Caco-2 (cell line): ENCODE measurements at regions not wholly inside any gene's neighbourhood (a gene's known extent, or its start where the extent isn't known, plus 50 kb on each side); places are given as distances from the start of the nearest gene placed in this dataset.

ENCODE experiments used
- BruUV-seq: library from RNA; stranded (reverse); fragments of 400-500 nt; replicated peaks from 2 replicates; lab custom pipeline; 2021; lab: Mats Ljungman, UMichigan
- CTCF ChIA-PET: fragments of 300-600 bp; sonication (Branson Sonifier 250); formaldehyde crosslinking; loops from one replicate; lab custom pipeline; 2022; ENCODE audit warnings: antibody characterized with exemption; lab: Charles Lee
- POLR2A ChIA-PET: fragments of 300-600 bp; sonication (Branson Sonifier 250); formaldehyde crosslinking; loops from one replicate; lab custom pipeline; 2022; ENCODE audit warnings: antibody characterized with exemption; lab: Charles Lee
- DNase-seq, 2 experiments: peaks; one replicate each; pipeline versions ENCODE4 v3.0.0 to v3.0.0-alpha.2; 2020 to 2022
- H3K27me3 ChIP-seq: replicated peaks from 2 replicates; pipeline ENCODE4 v1.6.0; 2011; ENCODE audit warnings: low read length; ENCODE audit not compliant: control insufficient read depth, insufficient read depth
- H3K36me3 ChIP-seq: 2 replicates; pipeline ENCODE4 v1.5.1; 2011; ENCODE audit warnings: low read length; ENCODE audit not compliant: control insufficient read depth, insufficient read depth
- H3K4me1 ChIP-seq: fragments of 250-450 bp; sonication (Bioruptor Pico); 2 replicates; pipeline ENCODE4 v1.5.1; 2020; ENCODE audit warnings: mild to moderate bottlenecking
- H3K4me3 ChIP-seq: 2 replicates; pipeline ENCODE4 v1.5.1; 2011; ENCODE audit warnings: low read depth, mild to moderate bottlenecking, control low read depth, low read length
- H3K9me3 ChIP-seq: fragments of 250-450 bp; sonication (Bioruptor Pico); 2 replicates; pipeline ENCODE4 v1.5.1; 2020; ENCODE audit warnings: mild to moderate bottlenecking, moderate library complexity
- H3K27ac Mint-ChIP-seq: one replicate; pipeline ENCODE4 v1.8.0; 2022; ENCODE audit warnings: mixed read lengths; ENCODE audit not compliant: unreplicated experiment
- H3K27me3 Mint-ChIP-seq: one replicate; pipeline ENCODE4 v1.8.0; 2022; ENCODE audit warnings: mixed read lengths; ENCODE audit not compliant: insufficient read depth, unreplicated experiment
- H3K36me3 Mint-ChIP-seq: one replicate; pipeline ENCODE4 v1.8.0; 2022; ENCODE audit warnings: mild to moderate bottlenecking, mixed read lengths; ENCODE audit not compliant: insufficient read depth, unreplicated experiment
- H3K4me1 Mint-ChIP-seq: one replicate; pipeline ENCODE4 v1.8.0; 2022; ENCODE audit warnings: low read depth, mixed read lengths; ENCODE audit not compliant: unreplicated experiment
- H3K4me3 Mint-ChIP-seq: one replicate; pipeline ENCODE4 v1.8.0; 2022; ENCODE audit warnings: mild to moderate bottlenecking, moderate library complexity, mixed read lengths; ENCODE audit not compliant: unreplicated experiment
- H3K9me3 Mint-ChIP-seq: one replicate; pipeline ENCODE4 v1.8.0; 2022; ENCODE audit warnings: mixed read lengths; ENCODE audit not compliant: unreplicated experiment
- CTCF ChIP-seq, 2 experiments: fragments of 200-600 bp in 1 of 2; IDR thresholded peaks; 1 replicate in 1 of 2; 2 replicates in 1 of 2; pipeline versions ENCODE4 v1.5.1 to v1.8.0; 2011 to 2022; ENCODE audit warnings: antibody characterized with exemption in 1 of 2, control low read depth in 1 of 2, inconsistent platforms in 1 of 2, low read depth in 1 of 2, low read length in 1 of 2, mild to moderate bottlenecking in 1 of 2, moderate library complexity in 1 of 2; ENCODE audit not compliant: insufficient read depth in 1 of 2, severe bottlenecking in 1 of 2, unreplicated experiment in 1 of 2
- intact Hi-C: fragments of 100-400 bp; cut with micrococcal nuclease; formaldehyde crosslinking; loops from one replicate; pipeline ENCODE4 v1.10.0; 2022; ENCODE audit not compliant: unreplicated experiment

- no peak overlapping the region for H3K4me3 Mint-ChIP-seq
- ChIA-PET CTCF (no interaction called here), POLR2A (no interaction called here)
- H3K4me1 Mint-ChIP-seq: no peaks in the 10 kb centered on the region
- Histone ChIP-seq H3K4me1 (no peaks in the 10 kb centered on the region), H3K36me3 (no peaks in the 10 kb centered on the region), H3K4me3 (no peak overlapping the region), H3K27me3 (no peaks in the 10 kb centered on the region), H3K9me3 (no peaks in the 10 kb centered on the region)
- no peak for DNase-seq
- H3K9me3 Mint-ChIP-seq: no peaks in the 10 kb centered on the region
- no peaks in the 10 kb centered on the region for H3K27me3 Mint-ChIP-seq
- intact Hi-C loops: no loop called here
- no peak for TF ChIP-seq CTCF (IDR thresholded peaks at IDR 0.05; ENCODE audit: insufficient read depth in 1 of 2, low read depth in 1 of 2, low read length in 1 of 2, severe bottlenecking in 1 of 2, unreplicated experiment in 1 of 2)
- no peaks in the 10 kb centered on the region for H3K36me3 Mint-ChIP-seq
- BruUV-seq: no TSS peak
- H3K27ac Mint-ChIP-seq: no peak overlapping the region
These were observed 355.0 kb downstream of the SOCS6 start for GRCh38 chr18:70643812-70644211.

- no peak overlapping the region for H3K27ac Mint-ChIP-seq
- no peak for DNase-seq
- H3K36me3 Mint-ChIP-seq: no peaks in the 10 kb centered on the region
- BruUV-seq: no TSS peak
- H3K36me3 ChIP-seq: no peaks in the 10 kb centered on the region
- H3K9me3 ChIP-seq: no peaks in the 10 kb centered on the region
- CTCF ChIA-PET: no interaction called here
- peaks cover 3% of the 10 kb centered on the region for H3K27me3 Mint-ChIP-seq
- no peaks in the 10 kb centered on the region for H3K4me1 ChIP-seq
- H3K4me3 Mint-ChIP-seq: no peak overlapping the region
- intact Hi-C loops: no loop called here
- H3K27me3 ChIP-seq: no peaks in the 10 kb centered on the region
- POLR2A ChIA-PET: no interaction called here
- no peak overlapping the region for H3K4me3 ChIP-seq
- no peaks in the 10 kb centered on the region for H3K9me3 Mint-ChIP-seq
- no peaks in the 10 kb centered on the region for H3K4me1 Mint-ChIP-seq
- TF ChIP-seq CTCF (IDR thresholded peaks at IDR 0.05; ENCODE audit: insufficient read depth in 1 of 2, low read depth in 1 of 2, low read length in 1 of 2, severe bottlenecking in 1 of 2, unreplicated experiment in 1 of 2): no peak
These were observed 352.4 kb downstream of the SOCS6 start for GRCh38 chr18:70641156-70641775.

GRCh38 chr18:70640336-70640887, 351.6 kb downstream of the SOCS6 start:
- H3K4me3 Mint-ChIP-seq: no peak overlapping the region
- peaks cover 3% of the 10 kb centered on the region for H3K27me3 Mint-ChIP-seq

More at GRCh38 chr18:70640336-70640887, 351.6 kb downstream of the SOCS6 start:
- Mint-ChIP-seq H3K27ac (no peak overlapping the region), H3K4me1 (no peaks in the 10 kb centered on the region), H3K36me3 (no peaks in the 10 kb centered on the region), H3K9me3 (no peaks in the 10 kb centered on the region)
- Histone ChIP-seq H3K4me3 (no peak overlapping the region), H3K4me1 (no peaks in the 10 kb centered on the region), H3K9me3 (no peaks in the 10 kb centered on the region), H3K27me3 (no peaks in the 10 kb centered on the region), H3K36me3 (no peaks in the 10 kb centered on the region)
- no peak for TF ChIP-seq CTCF (IDR thresholded peaks at IDR 0.05; ENCODE audit: insufficient read depth in 1 of 2, low read depth in 1 of 2, low read length in 1 of 2, severe bottlenecking in 1 of 2, unreplicated experiment in 1 of 2)
- CTCF ChIA-PET: no interaction called here
- DNase-seq: no peak
- intact Hi-C loops: no loop called here
- POLR2A ChIA-PET: no interaction called here
- no TSS peak for BruUV-seq
